ENCODE measurements at regions not wholly inside any gene's neighbourhood (a gene's known extent, or its start where the extent isn't known, plus 50 kb on each side); places are given as distances from the start of the nearest gene placed in this dataset.

GRCh38 chr12:124653169-124653931, 85.9 kb upstream of the NCOR2 start:
- Histone ChIP-seq H3K27me3 (replicated peaks; ENCODE audit: control insufficient read depth, insufficient read depth, low read length) (no peaks in the 10 kb centered on the region), H3K4me1 (no peaks in the 10 kb centered on the region), H3K9me3 (peaks cover 20% of the 10 kb centered on the region), H3K36me3 (ENCODE audit: control insufficient read depth, insufficient read depth, low read length) (no peaks in the 10 kb centered on the region), H3K4me3 (ENCODE audit: low read depth, low read length) (no peak overlapping the region)
- H3K4me1 Mint-ChIP-seq (ENCODE audit: low read depth, unreplicated experiment) = no peaks in the 10 kb centered on the region
- CTCF ChIA-PET = no interaction called here
- no peak for DNase-seq
- POLR2A ChIA-PET = no interaction called here
- intact Hi-C loops (cut with micrococcal nuclease; ENCODE audit: unreplicated experiment) = no loop called here
- H3K4me3 Mint-ChIP-seq (ENCODE audit: unreplicated experiment) = no peak overlapping the region
- H3K27ac Mint-ChIP-seq (ENCODE audit: unreplicated experiment) = no peak overlapping the region
- TF ChIP-seq CTCF (IDR thresholded peaks at IDR 0.05; ENCODE audit: insufficient read depth in 1 of 2, low read depth in 1 of 2, low read length in 1 of 2, severe bottlenecking in 1 of 2, unreplicated experiment in 1 of 2) = no peak
- peaks cover 9% of the 10 kb centered on the region for H3K9me3 Mint-ChIP-seq (ENCODE audit: unreplicated experiment)
- no TSS peak for BruUV-seq (replicated peaks)
- no peaks in the 10 kb centered on the region for H3K27me3 Mint-ChIP-seq (ENCODE audit: insufficient read depth, unreplicated experiment)
- H3K36me3 Mint-ChIP-seq (ENCODE audit: insufficient read depth, unreplicated experiment) = peaks cover 6% of the 10 kb centered on the region

GRCh38 chr12:124652661-124653060, 85.2 kb upstream of the NCOR2 start:
- DNase-seq = no peak
- Mint-ChIP-seq H3K9me3 (ENCODE audit: unreplicated experiment) (peaks cover 14% of the 10 kb centered on the region), H3K4me1 (ENCODE audit: low read depth, unreplicated experiment) (no peaks in the 10 kb centered on the region), H3K27me3 (ENCODE audit: insufficient read depth, unreplicated experiment) (no peaks in the 10 kb centered on the region), H3K27ac (ENCODE audit: unreplicated experiment) (no peak overlapping the region), H3K36me3 (ENCODE audit: insufficient read depth, unreplicated experiment) (peaks cover 6% of the 10 kb centered on the region), H3K4me3 (ENCODE audit: unreplicated experiment) (no peak overlapping the region)
- intact Hi-C loops (cut with micrococcal nuclease; ENCODE audit: unreplicated experiment) = no loop called here
- Histone ChIP-seq H3K4me1 (no peaks in the 10 kb centered on the region), H3K9me3 (peaks cover 21% of the 10 kb centered on the region), H3K36me3 (ENCODE audit: control insufficient read depth, insufficient read depth, low read length) (no peaks in the 10 kb centered on the region), H3K4me3 (ENCODE audit: low read depth, low read length) (no peak overlapping the region), H3K27me3 (replicated peaks; ENCODE audit: control insufficient read depth, insufficient read depth, low read length) (no peaks in the 10 kb centered on the region)
- TF ChIP-seq CTCF (IDR thresholded peaks at IDR 0.05; ENCODE audit: insufficient read depth in 1 of 2, low read depth in 1 of 2, low read length in 1 of 2, severe bottlenecking in 1 of 2, unreplicated experiment in 1 of 2) = no peak
- BruUV-seq (replicated peaks) = no TSS peak
- POLR2A ChIA-PET = no interaction called here
- CTCF ChIA-PET = interaction anchor here (0.6 kb wide), 1 partner anchor 59 kb away, joined by 9 read pairs; no protein-coding TSS in a partner anchor

- H3K4me3 ChIP-seq (ENCODE audit: low read depth, low read length) = no peak overlapping the region
- BruUV-seq (replicated peaks) = no TSS peak
- H3K9me3 ChIP-seq = peaks cover 21% of the 10 kb centered on the region
- DNase-seq = no peak
- no peaks in the 10 kb centered on the region for H3K36me3 ChIP-seq (ENCODE audit: control insufficient read depth, insufficient read depth, low read length)
- peaks cover 6% of the 10 kb centered on the region for H3K36me3 Mint-ChIP-seq (ENCODE audit: insufficient read depth, unreplicated experiment)
- no peak overlapping the region for H3K4me3 Mint-ChIP-seq (ENCODE audit: unreplicated experiment)
- H3K27ac Mint-ChIP-seq (ENCODE audit: unreplicated experiment) = no peak overlapping the region
- H3K27me3 ChIP-seq (replicated peaks; ENCODE audit: control insufficient read depth, insufficient read depth, low read length) = no peaks in the 10 kb centered on the region
- H3K9me3 Mint-ChIP-seq (ENCODE audit: unreplicated experiment) = peaks cover 14% of the 10 kb centered on the region
- H3K4me1 Mint-ChIP-seq (ENCODE audit: low read depth, unreplicated experiment) = no peaks in the 10 kb centered on the region
- ChIA-PET POLR2A (no interaction called here), CTCF (interaction anchor here (0.6 kb wide), 1 partner anchor 60 kb away, joined by 9 read pairs; no protein-coding TSS in a partner anchor)
- no peaks in the 10 kb centered on the region for H3K4me1 ChIP-seq
- intact Hi-C loops (cut with micrococcal nuclease; ENCODE audit: unreplicated experiment) = no loop called here
- no peak for TF ChIP-seq CTCF (IDR thresholded peaks at IDR 0.05; ENCODE audit: insufficient read depth in 1 of 2, low read depth in 1 of 2, low read length in 1 of 2, severe bottlenecking in 1 of 2, unreplicated experiment in 1 of 2)
- H3K27me3 Mint-ChIP-seq (ENCODE audit: insufficient read depth, unreplicated experiment) = no peaks in the 10 kb centered on the region
Observed at GRCh38 chr12:124651516-124652273, 84.3 kb upstream of the NCOR2 start.
